Ishikawa (cell line): ENCODE measurements at regions not wholly inside any gene's neighbourhood (a gene's known extent, or its start where the extent isn't known, plus 50 kb on each side); places are given as distances from the start of the nearest gene placed in this dataset.

Source experiments
- CEBPB ChIP-seq: IDR thresholded peaks from 2 replicates; pipeline ENCODE4 v1.6.1; 2012
- CREB1 ChIP-seq: IDR thresholded peaks from 2 replicates; pipeline ENCODE4 v1.6.1; 2012; ENCODE audit warnings: low read depth
- EGR1 ChIP-seq: IDR thresholded peaks from 2 replicates; pipeline ENCODE4 v1.6.1; 2012
- EP300 ChIP-seq: IDR thresholded peaks from 2 replicates; pipeline ENCODE4 v1.6.1; 2012; ENCODE audit warnings: borderline replicate concordance
- FOXM1 ChIP-seq: IDR thresholded peaks from 2 replicates; pipeline ENCODE4 v1.6.1; 2012; ENCODE audit warnings: low read depth, borderline replicate concordance
- NFIC ChIP-seq: IDR thresholded peaks from 2 replicates; pipeline ENCODE4 v1.6.1; 2012
- RAD21 ChIP-seq: IDR thresholded peaks from 2 replicates; pipeline ENCODE4 v1.6.1; 2012; ENCODE audit warnings: low read depth
- TAF1 ChIP-seq: IDR thresholded peaks from 2 replicates; pipeline ENCODE4 v1.6.1; 2012; ENCODE audit warnings: low read depth, mild to moderate bottlenecking
- TCF12 ChIP-seq: IDR thresholded peaks from 2 replicates; pipeline ENCODE4 v1.6.1; 2012; ENCODE audit warnings: low read depth
- TEAD4 ChIP-seq: IDR thresholded peaks from 2 replicates; pipeline ENCODE4 v1.6.1; 2012
- YY1 ChIP-seq: IDR thresholded peaks from 2 replicates; pipeline ENCODE4 v1.6.1; 2012; ENCODE audit warnings: low read depth
- ZBTB7A ChIP-seq: IDR thresholded peaks from 2 replicates; pipeline ENCODE4 v1.6.1; 2012; ENCODE audit warnings: low read depth
- TF ChIP-seq, protein P1 (sequence below): IDR thresholded peaks from 2 replicates; pipeline ENCODE4 v1.6.1; 2012
- TF ChIP-seq, protein P2 (sequence below): IDR thresholded peaks from 2 replicates; pipeline ENCODE4 v1.6.1; 2012
- TF ChIP-seq, protein P3 (sequence below): IDR thresholded peaks from 2 replicates; pipeline ENCODE4 v1.6.1; 2012; ENCODE audit warnings: low read depth, mild to moderate bottlenecking

DNA sequence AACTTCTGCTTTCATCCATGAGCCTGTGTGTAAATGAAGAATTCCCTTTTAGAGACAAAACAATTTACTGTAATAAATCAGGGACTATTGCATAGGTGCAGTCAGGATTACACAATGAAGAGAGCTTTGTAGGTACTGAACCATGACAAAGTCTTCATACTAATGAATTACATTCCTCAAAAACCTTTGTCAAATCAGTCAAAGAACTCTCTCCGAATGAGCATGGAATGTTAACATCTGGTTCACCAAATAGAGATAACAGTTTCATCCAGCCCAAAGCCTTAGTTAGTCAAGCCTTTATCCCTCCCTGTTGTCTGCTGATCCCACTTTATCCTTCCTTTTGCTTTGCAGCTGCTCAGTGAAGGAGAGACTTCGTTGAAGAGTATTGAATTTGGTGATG is 62.9 kb upstream of the DMRTA1 start:
- no peak for TF ChIP-seq TAF1
- TF ChIP-seq, protein P1, sequence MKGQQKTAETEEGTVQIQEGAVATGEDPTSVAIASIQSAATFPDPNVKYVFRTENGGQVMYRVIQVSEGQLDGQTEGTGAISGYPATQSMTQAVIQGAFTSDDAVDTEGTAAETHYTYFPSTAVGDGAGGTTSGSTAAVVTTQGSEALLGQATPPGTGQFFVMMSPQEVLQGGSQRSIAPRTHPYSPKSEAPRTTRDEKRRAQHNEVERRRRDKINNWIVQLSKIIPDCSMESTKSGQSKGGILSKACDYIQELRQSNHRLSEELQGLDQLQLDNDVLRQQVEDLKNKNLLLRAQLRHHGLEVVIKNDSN, result no peak
- TF ChIP-seq YY1, result no peak
- TF ChIP-seq EP300, result no peak
- no peak for TF ChIP-seq RAD21
- TF ChIP-seq TEAD4, result peak; percentile 51
- TF ChIP-seq, protein P2, sequence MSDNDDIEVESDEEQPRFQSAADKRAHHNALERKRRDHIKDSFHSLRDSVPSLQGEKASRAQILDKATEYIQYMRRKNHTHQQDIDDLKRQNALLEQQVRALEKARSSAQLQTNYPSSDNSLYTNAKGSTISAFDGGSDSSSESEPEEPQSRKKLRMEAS, result no peak
- no peak for TF ChIP-seq ZBTB7A
- TF ChIP-seq EGR1, result no peak
- TF ChIP-seq NFIC, result no peak
- peak; percentile 89 for TF ChIP-seq CEBPB
- peak; percentile 42 for TF ChIP-seq TCF12
- no peak for TF ChIP-seq CREB1
- TF ChIP-seq, protein P3, sequence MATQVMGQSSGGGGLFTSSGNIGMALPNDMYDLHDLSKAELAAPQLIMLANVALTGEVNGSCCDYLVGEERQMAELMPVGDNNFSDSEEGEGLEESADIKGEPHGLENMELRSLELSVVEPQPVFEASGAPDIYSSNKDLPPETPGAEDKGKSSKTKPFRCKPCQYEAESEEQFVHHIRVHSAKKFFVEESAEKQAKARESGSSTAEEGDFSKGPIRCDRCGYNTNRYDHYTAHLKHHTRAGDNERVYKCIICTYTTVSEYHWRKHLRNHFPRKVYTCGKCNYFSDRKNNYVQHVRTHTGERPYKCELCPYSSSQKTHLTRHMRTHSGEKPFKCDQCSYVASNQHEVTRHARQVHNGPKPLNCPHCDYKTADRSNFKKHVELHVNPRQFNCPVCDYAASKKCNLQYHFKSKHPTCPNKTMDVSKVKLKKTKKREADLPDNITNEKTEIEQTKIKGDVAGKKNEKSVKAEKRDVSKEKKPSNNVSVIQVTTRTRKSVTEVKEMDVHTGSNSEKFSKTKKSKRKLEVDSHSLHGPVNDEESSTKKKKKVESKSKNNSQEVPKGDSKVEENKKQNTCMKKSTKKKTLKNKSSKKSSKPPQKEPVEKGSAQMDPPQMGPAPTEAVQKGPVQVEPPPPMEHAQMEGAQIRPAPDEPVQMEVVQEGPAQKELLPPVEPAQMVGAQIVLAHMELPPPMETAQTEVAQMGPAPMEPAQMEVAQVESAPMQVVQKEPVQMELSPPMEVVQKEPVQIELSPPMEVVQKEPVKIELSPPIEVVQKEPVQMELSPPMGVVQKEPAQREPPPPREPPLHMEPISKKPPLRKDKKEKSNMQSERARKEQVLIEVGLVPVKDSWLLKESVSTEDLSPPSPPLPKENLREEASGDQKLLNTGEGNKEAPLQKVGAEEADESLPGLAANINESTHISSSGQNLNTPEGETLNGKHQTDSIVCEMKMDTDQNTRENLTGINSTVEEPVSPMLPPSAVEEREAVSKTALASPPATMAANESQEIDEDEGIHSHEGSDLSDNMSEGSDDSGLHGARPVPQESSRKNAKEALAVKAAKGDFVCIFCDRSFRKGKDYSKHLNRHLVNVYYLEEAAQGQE, result no peak
- TF ChIP-seq FOXM1, result no peak

DNA sequence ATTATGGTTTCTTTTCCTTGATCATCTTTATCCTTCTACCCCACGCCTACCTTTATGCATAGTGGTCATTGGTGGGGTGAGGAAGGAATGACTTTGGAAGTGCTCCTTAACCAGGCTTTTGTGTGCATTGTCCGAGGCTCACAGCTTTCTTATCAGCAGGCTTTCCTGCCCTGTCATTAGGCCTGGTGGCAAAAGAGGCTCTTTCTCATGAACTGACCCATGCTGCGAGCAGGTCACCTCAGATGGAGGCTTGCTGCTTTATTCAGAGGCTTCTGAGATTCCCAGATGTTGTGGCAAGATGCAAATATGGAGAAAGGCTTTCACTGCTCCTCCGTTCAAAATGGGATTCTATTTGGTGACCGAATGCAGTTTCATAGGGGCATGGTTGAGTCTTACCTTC is 57.4 kb upstream of the DMRTA1 start:
- TF ChIP-seq CREB1 (no peak), NFIC (no peak), CEBPB (no peak), EP300 (no peak), TEAD4 (no peak), RAD21 (no peak), ZBTB7A (no peak)

DNA sequence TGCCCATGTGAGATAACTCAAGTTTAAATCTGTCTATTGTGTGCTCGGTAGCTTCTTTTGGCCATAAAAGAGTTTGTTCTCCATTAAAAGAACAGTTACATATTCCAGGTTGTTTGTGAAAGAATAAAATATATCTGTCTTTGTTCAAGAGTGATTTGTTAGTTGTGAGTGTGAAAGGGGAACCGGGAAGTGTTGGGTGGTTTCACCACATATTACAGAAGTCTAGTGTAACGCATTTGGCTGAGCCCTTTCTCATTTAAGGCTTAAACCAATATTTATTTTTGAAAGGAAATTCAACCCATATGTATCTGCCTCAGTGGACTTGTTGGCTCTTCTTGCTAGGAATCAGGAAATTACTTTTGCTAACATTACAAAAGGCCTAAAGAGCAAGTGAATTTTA is 54.1 kb upstream of the DMRTA1 start:
- TF ChIP-seq, protein P1, result no peak
- TF ChIP-seq TEAD4 (no peak), TAF1 (no peak), TCF12 (no peak), EP300 (no peak), FOXM1 (no peak), NFIC (no peak), CREB1 (no peak), EGR1 (no peak), YY1 (no peak), RAD21 (no peak), ZBTB7A (no peak)
- TF ChIP-seq, protein P2, result no peak
- TF ChIP-seq, protein P3, result no peak

DNA sequence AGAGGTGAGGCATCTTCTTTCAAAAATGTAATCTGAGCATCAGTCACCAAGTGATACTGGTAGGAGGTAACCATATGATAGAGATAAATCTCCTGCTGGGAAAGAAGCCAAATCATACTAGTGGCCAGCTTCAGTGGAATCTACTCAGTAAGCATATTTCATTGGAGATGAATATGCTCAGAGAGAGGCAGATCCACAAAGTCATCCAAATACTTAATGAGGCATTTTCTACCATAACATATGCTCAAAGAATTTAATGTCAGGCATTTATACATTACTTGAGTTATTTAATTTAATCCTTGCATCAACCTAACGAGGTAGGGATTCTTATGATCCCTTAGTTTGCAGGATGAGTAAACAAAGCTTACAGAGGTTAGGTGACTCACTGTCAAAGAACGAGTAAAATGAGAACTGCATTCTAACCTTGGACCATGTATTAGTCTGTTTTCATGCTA is 50.9 kb upstream of the DMRTA1 start:
- no peak for TF ChIP-seq CEBPB
- TF ChIP-seq FOXM1, result no peak
- TF ChIP-seq, protein P1, result no peak
- TF ChIP-seq CREB1, result no peak
